Neural cell (in vitro differentiated cells): ENCODE measurements at regions not wholly inside any gene's neighbourhood (a gene's known extent, or its start where the extent isn't known, plus 50 kb on each side); places are given as distances from the start of the nearest gene placed in this dataset.

Experiments
- CTCF ChIP-seq: fragments of 450-650 bp; IDR thresholded peaks from 2 replicates; pipeline ENCODE4 v1.5.1; 2014; ENCODE audit warnings: antibody characterized with exemption, mild to moderate bottlenecking, moderate library complexity; ENCODE audit not compliant: poor library complexity, severe bottlenecking
- EZH2 ChIP-seq: fragments of 200-600, 300-800 bp; shearing (Covaris generic), sonication (generic); IDR thresholded peaks from 2 replicates; pipeline ENCODE4 v1.6.1; 2014; ENCODE audit warnings: antibody characterized with exemption, low read length, borderline replicate concordance, mild to moderate bottlenecking; ENCODE audit not compliant: insufficient read depth, poor library complexity, severe bottlenecking
- MXI1 ChIP-seq: fragments of 450-650 bp; conservative IDR thresholded peaks from 2 replicates; pipeline ENCODE4 v1.6.1; 2014; ENCODE audit warnings: antibody characterized with exemption, mild to moderate bottlenecking; ENCODE audit not compliant: poor library complexity, severe bottlenecking
- POLR2AphosphoS5 ChIP-seq: IDR thresholded peaks from 2 replicates; pipeline ENCODE4 v1.6.1; 2012

GRCh38 chr2:851680-852079, 99.0 kb upstream of the SNTG2 start:
- TF ChIP-seq CTCF (no peak), EZH2 (no peak), MXI1 (no peak), POLR2AphosphoS5 (no peak)
